GM23338 (cell line): ENCODE measurements at regions not wholly inside any gene's neighbourhood (a gene's known extent, or its start where the extent isn't known, plus 50 kb on each side); places are given as distances from the start of the nearest gene placed in this dataset.

Source experiments
- ATAC-seq: fragments of 200-7000 bp; cut with Tn5 transposase; 3 replicates; pipeline ENCODE4 v1.9.1; 2020
- DNase-seq: peaks from one replicate; pipeline ENCODE4 v3.0.0-alpha.2; 2015; ENCODE audit warnings: low spot score
- H2AFZ ChIP-seq: fragments of 200-600 bp; sonication (generic); 2 replicates; pipeline ENCODE4 v1.8.0; 2016; ENCODE audit warnings: antibody characterized with exemption, mild to moderate bottlenecking, moderate library complexity
- H3F3A ChIP-seq: fragments of 200-600 bp; sonication (generic); replicated peaks from 2 replicates; pipeline ENCODE4 v1.8.0; 2017; ENCODE audit warnings: antibody characterized with exemption, mixed run types, low read depth
- H3K27ac ChIP-seq: fragments of 200-600 bp; sonication (generic); 2 replicates; pipeline ENCODE4 v1.6.1; 2016; ENCODE audit warnings: low read depth
- H3K27me3 ChIP-seq: fragments of 200-600 bp; sonication (generic); 2 replicates; pipeline ENCODE4 v1.8.0; 2016; ENCODE audit warnings: mild to moderate bottlenecking, mixed run types, moderate library complexity; ENCODE audit not compliant: insufficient read depth
- H3K36me3 ChIP-seq: fragments of 200-600 bp; sonication (generic); 2 replicates; pipeline ENCODE4 v1.8.0; 2016; ENCODE audit warnings: mild to moderate bottlenecking; ENCODE audit not compliant: insufficient read depth
- H3K4me1 ChIP-seq: fragments of 200-600 bp; sonication (generic); 2 replicates; pipeline ENCODE4 v1.8.0; 2016; ENCODE audit warnings: mild to moderate bottlenecking, moderate library complexity; ENCODE audit not compliant: insufficient read depth
- H3K4me2 ChIP-seq: fragments of 200-600 bp; sonication (generic); 2 replicates; pipeline ENCODE4 v1.7.1; 2017; ENCODE audit warnings: mixed run types
- H3K4me3 ChIP-seq: fragments of 200-600 bp; sonication (generic); 2 replicates; pipeline ENCODE4 v1.6.1; 2016; ENCODE audit warnings: mixed run types
- H3K79me2 ChIP-seq: fragments of 200-600 bp; sonication (generic); replicated peaks from 2 replicates; pipeline ENCODE4 v1.8.0; 2017; ENCODE audit warnings: mild to moderate bottlenecking; ENCODE audit not compliant: insufficient read depth
- H3K9me2 ChIP-seq: fragments of 200-600 bp; sonication (generic); 2 replicates; pipeline ENCODE4 v1.8.0; 2017; ENCODE audit not compliant: insufficient read depth
- H4K20me1 ChIP-seq: fragments of 200-600 bp; sonication (generic); replicated peaks from 2 replicates; pipeline ENCODE4 v1.8.0; 2017; ENCODE audit warnings: mild to moderate bottlenecking; ENCODE audit not compliant: insufficient read depth
- H3K27ac Mint-ChIP-seq: 2 replicates; pipeline ENCODE4 v1.8.0; 2020; ENCODE audit warnings: inconsistent platforms, mild to moderate bottlenecking, moderate library complexity, mixed read lengths
- H3K27me3 Mint-ChIP-seq: 3 replicates; pipeline ENCODE4 v1.8.0; 2022; ENCODE audit warnings: low read depth, mild to moderate bottlenecking, moderate library complexity, mixed read lengths, inconsistent platforms; ENCODE audit not compliant: insufficient read depth, poor library complexity
- H3K36me3 Mint-ChIP-seq: 3 replicates; pipeline ENCODE4 v1.8.0; 2021; ENCODE audit warnings: low read depth, mild to moderate bottlenecking, inconsistent platforms, moderate library complexity, mixed read lengths
- H3K4me1 Mint-ChIP-seq: 3 replicates; pipeline ENCODE4 v1.8.0; 2020; ENCODE audit warnings: mild to moderate bottlenecking, inconsistent platforms, mixed read lengths
- H3K4me3 Mint-ChIP-seq: 3 replicates; pipeline ENCODE4 v1.8.0; 2021; ENCODE audit warnings: moderate library complexity, mild to moderate bottlenecking, inconsistent platforms, mixed read lengths
- H3K9me3 Mint-ChIP-seq: 3 replicates; pipeline ENCODE4 v1.8.0; 2020; ENCODE audit warnings: moderate library complexity, mild to moderate bottlenecking, inconsistent platforms, mixed read lengths
- CREB1 ChIP-seq: fragments of 250-450 bp; sonication (Bioruptor Pico); IDR thresholded peaks from 2 replicates; pipeline ENCODE4 v1.5.0; 2020; ENCODE audit warnings: low read depth, mild to moderate bottlenecking, moderate library complexity
- EZH2phosphoT487 ChIP-seq: fragments of 200-600 bp; sonication (generic); IDR thresholded peaks from one replicate; pipeline ENCODE4 v1.8.1; 2018; ENCODE audit warnings: antibody characterized with exemption; ENCODE audit not compliant: unreplicated experiment
- JUNB ChIP-seq: IDR thresholded peaks from one replicate; pipeline ENCODE4 v1.6.1; 2016; ENCODE audit warnings: antibody characterized with exemption; ENCODE audit not compliant: unreplicated experiment
- NANOG ChIP-seq: IDR thresholded peaks from 2 replicates; pipeline ENCODE4 v1.6.1; 2016; ENCODE audit warnings: antibody characterized with exemption, borderline replicate concordance
- ZNF114 ChIP-seq: fragments of 250-450 bp; sonication (Bioruptor Pico); IDR thresholded peaks from 2 replicates; pipeline ENCODE4 v1.5.0; 2020; ENCODE audit warnings: mild to moderate bottlenecking, moderate library complexity
- TF ChIP-seq, protein P1 (sequence below): fragments of 250-450 bp; sonication (Bioruptor Pico); IDR thresholded peaks from 2 replicates; pipeline ENCODE4 v1.5.0; 2020; ENCODE audit warnings: mild to moderate bottlenecking, moderate library complexity
- TF ChIP-seq, protein P2 (sequence below), 2 experiments: fragments of 200-600 bp in 1 of 2; sonication (generic) in 1 of 2; conservative IDR thresholded peaks; 2 replicates each; pipeline versions ENCODE4 v1.5.1 to v1.6.1; 2016 to 2017; ENCODE audit warnings: antibody characterized with exemption in 2 of 2, low read depth in 2 of 2, mild to moderate bottlenecking in 2 of 2, moderate library complexity in 1 of 2
- TF ChIP-seq, protein P3 (sequence below): IDR thresholded peaks from one replicate; pipeline ENCODE4 v1.6.1; 2018; ENCODE audit warnings: antibody characterized with exemption; ENCODE audit not compliant: unreplicated experiment

GRCh38 chr19:28472843-28473242 lies 740.1 kb downstream of the UQCRFS1 start (continued):
- TF ChIP-seq EZH2phosphoT487 (no peak), NANOG (no peak), JUNB (no peak), ZNF114 (no peak)
- TF ChIP-seq, protein P1, sequence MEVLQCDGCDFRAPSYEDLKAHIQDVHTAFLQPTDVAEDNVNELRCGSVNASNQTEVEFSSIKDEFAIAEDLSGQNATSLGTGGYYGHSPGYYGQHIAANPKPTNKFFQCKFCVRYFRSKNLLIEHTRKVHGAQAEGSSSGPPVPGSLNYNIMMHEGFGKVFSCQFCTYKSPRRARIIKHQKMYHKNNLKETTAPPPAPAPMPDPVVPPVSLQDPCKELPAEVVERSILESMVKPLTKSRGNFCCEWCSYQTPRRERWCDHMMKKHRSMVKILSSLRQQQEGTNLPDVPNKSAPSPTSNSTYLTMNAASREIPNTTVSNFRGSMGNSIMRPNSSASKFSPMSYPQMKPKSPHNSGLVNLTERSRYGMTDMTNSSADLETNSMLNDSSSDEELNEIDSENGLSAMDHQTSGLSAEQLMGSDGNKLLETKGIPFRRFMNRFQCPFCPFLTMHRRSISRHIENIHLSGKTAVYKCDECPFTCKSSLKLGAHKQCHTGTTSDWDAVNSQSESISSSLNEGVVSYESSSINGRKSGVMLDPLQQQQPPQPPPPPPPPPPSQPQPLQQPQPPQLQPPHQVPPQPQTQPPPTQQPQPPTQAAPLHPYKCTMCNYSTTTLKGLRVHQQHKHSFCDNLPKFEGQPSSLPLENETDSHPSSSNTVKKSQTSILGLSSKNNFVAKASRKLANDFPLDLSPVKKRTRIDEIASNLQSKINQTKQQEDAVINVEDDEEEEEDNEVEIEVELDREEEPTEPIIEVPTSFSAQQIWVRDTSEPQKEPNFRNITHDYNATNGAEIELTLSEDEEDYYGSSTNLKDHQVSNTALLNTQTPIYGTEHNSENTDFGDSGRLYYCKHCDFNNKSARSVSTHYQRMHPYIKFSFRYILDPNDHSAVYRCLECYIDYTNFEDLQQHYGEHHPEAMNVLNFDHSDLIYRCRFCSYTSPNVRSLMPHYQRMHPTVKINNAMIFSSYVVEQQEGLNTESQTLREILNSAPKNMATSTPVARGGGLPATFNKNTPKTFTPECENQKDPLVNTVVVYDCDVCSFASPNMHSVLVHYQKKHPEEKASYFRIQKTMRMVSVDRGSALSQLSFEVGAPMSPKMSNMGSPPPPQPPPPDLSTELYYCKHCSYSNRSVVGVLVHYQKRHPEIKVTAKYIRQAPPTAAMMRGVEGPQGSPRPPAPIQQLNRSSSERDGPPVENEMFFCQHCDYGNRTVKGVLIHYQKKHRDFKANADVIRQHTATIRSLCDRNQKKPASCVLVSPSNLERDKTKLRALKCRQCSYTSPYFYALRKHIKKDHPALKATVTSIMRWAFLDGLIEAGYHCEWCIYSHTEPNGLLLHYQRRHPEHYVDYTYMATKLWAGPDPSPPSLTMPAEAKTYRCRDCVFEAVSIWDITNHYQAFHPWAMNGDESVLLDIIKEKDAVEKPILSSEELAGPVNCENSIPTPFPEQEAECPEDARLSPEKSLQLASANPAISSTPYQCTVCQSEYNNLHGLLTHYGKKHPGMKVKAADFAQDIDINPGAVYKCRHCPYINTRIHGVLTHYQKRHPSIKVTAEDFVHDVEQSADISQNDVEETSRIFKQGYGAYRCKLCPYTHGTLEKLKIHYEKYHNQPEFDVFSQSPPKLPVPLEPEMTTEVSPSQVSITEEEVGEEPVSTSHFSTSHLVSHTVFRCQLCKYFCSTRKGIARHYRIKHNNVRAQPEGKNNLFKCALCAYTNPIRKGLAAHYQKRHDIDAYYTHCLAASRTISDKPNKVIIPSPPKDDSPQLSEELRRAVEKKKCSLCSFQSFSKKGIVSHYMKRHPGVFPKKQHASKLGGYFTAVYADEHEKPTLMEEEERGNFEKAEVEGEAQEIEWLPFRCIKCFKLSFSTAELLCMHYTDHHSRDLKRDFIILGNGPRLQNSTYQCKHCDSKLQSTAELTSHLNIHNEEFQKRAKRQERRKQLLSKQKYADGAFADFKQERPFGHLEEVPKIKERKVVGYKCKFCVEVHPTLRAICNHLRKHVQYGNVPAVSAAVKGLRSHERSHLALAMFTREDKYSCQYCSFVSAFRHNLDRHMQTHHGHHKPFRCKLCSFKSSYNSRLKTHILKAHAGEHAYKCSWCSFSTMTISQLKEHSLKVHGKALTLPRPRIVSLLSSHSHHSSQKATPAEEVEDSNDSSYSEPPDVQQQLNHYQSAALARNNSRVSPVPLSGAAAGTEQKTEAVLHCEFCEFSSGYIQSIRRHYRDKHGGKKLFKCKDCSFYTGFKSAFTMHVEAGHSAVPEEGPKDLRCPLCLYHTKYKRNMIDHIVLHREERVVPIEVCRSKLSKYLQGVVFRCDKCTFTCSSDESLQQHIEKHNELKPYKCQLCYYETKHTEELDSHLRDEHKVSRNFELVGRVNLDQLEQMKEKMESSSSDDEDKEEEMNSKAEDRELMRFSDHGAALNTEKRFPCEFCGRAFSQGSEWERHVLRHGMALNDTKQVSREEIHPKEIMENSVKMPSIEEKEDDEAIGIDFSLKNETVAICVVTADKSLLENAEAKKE (CRISPR knock-in tag): no peak
- TF ChIP-seq, protein P2, sequence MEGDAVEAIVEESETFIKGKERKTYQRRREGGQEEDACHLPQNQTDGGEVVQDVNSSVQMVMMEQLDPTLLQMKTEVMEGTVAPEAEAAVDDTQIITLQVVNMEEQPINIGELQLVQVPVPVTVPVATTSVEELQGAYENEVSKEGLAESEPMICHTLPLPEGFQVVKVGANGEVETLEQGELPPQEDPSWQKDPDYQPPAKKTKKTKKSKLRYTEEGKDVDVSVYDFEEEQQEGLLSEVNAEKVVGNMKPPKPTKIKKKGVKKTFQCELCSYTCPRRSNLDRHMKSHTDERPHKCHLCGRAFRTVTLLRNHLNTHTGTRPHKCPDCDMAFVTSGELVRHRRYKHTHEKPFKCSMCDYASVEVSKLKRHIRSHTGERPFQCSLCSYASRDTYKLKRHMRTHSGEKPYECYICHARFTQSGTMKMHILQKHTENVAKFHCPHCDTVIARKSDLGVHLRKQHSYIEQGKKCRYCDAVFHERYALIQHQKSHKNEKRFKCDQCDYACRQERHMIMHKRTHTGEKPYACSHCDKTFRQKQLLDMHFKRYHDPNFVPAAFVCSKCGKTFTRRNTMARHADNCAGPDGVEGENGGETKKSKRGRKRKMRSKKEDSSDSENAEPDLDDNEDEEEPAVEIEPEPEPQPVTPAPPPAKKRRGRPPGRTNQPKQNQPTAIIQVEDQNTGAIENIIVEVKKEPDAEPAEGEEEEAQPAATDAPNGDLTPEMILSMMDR (conservative IDR thresholded peaks at IDR 0.05; ENCODE audit: low read depth in 2 of 2): no peak

DNA sequence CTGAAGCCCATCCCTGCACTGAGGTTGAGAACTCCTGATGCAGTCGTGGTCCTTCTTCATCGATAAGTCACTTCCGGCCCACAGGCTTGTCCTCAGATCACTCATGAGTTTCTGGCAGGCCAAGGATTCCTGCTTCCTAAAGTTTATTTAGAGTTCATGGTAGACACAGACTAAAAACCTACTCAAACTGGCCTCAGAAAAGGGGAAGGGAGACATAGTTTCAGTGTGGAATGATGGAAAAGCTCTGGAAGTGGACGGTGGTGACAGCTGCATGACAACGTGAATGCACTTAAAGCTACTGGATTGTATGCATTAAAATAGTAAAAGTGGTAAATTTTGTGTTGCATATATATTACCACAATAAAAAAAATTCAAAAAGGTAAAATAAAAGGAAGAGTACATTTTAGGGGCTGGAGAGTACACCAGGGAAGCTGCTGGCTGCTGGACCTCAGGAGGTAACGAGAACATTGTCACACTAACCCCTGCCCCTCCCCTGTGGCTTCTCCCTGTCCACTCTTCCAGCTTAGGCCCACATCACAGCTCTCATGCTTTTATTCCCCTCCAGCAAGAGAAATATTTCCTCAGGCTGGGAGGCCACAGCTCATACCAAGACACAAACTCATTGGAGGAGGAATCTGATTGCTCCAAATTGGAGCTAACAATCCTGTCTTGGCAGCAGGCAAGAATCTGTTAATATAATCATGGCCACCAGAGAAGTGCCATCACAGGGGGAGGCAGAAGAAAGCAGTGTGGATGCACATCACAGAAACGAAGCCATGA lies 741.0 kb downstream of the UQCRFS1 start:
- no peaks in the 10 kb centered on the region for H4K20me1 ChIP-seq
- Mint-ChIP-seq H3K27ac (no peak overlapping the region), H3K9me3 (no peaks in the 10 kb centered on the region), H3K4me1 (peaks cover 15% of the 10 kb centered on the region; the same call in 2 of the 3 replicates), H3K36me3 (no peaks in the 10 kb centered on the region), H3K27me3 (peaks cover 4% of the 10 kb centered on the region), H3K4me3 (no peak overlapping the region)
- H3K4me1 ChIP-seq: peaks cover 9% of the 10 kb centered on the region; the same call in 1 of the 2 replicates
- H3F3A ChIP-seq: no peaks in the 10 kb centered on the region
- DNase-seq (no peak), ATAC-seq (no peak)
- H3K79me2 ChIP-seq: no peaks in the 10 kb centered on the region
- H2AFZ ChIP-seq: no peak overlapping the region
- H3K27me3 ChIP-seq: no peaks in the 10 kb centered on the region
- H3K4me2 ChIP-seq: no peak overlapping the region
- no peak overlapping the region for H3K27ac ChIP-seq
- no peak overlapping the region for H3K4me3 ChIP-seq
- no peaks in the 10 kb centered on the region for H3K36me3 ChIP-seq
- H3K9me2 ChIP-seq: no peaks in the 10 kb centered on the region
- TF ChIP-seq, protein P2 (conservative IDR thresholded peaks at IDR 0.05; ENCODE audit: low read depth in 2 of 2): no peak
- TF ChIP-seq, protein P3, sequence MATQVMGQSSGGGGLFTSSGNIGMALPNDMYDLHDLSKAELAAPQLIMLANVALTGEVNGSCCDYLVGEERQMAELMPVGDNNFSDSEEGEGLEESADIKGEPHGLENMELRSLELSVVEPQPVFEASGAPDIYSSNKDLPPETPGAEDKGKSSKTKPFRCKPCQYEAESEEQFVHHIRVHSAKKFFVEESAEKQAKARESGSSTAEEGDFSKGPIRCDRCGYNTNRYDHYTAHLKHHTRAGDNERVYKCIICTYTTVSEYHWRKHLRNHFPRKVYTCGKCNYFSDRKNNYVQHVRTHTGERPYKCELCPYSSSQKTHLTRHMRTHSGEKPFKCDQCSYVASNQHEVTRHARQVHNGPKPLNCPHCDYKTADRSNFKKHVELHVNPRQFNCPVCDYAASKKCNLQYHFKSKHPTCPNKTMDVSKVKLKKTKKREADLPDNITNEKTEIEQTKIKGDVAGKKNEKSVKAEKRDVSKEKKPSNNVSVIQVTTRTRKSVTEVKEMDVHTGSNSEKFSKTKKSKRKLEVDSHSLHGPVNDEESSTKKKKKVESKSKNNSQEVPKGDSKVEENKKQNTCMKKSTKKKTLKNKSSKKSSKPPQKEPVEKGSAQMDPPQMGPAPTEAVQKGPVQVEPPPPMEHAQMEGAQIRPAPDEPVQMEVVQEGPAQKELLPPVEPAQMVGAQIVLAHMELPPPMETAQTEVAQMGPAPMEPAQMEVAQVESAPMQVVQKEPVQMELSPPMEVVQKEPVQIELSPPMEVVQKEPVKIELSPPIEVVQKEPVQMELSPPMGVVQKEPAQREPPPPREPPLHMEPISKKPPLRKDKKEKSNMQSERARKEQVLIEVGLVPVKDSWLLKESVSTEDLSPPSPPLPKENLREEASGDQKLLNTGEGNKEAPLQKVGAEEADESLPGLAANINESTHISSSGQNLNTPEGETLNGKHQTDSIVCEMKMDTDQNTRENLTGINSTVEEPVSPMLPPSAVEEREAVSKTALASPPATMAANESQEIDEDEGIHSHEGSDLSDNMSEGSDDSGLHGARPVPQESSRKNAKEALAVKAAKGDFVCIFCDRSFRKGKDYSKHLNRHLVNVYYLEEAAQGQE: no peak
- TF ChIP-seq ZNF114: no peak
- TF ChIP-seq CREB1: no peak
- TF ChIP-seq EZH2phosphoT487: no peak
